Lower leg skin (tissue), 3 donors: ENCODE measurements at regions not wholly inside any gene's neighbourhood (a gene's known extent, or its start where the extent isn't known, plus 50 kb on each side); places are given as distances from the start of the nearest gene placed in this dataset.

Experiments
- POLR2A ChIP-seq, 2 donors: fragments of 450-650 bp; IDR thresholded peaks; one replicate each; pipeline ENCODE4 v1.6.1; 2016 to 2017; ENCODE audit warnings: antibody characterized with exemption in 2 of 2, mild to moderate bottlenecking in 1 of 2, moderate library complexity in 1 of 2
- TF ChIP-seq, protein P1 (sequence below), 3 donors: fragments of 450-650 bp; IDR thresholded peaks; one replicate each; pipeline ENCODE4 v1.5.1; 2016; ENCODE audit warnings: antibody characterized with exemption in 3 of 3, mild to moderate bottlenecking in 3 of 3, moderate library complexity in 2 of 3

DNA sequence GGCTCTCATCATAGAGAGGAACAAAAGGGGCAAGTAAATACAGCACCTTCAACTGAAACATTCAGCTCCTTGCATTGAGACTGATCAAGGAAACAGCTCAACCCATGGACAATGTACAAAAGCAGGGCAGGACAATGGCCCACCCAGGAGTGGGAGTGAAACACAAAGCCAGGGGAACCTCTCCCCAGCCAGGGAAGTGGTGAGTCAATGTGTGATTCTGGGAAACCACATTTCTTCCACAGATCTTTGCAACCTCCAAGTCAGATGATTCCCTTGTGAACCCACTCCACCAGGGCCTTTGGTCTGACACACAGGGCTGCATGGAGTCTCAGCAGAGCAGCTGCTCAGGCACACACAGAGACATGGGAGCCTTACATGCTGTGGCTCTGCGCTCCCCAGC lies 294.5 kb downstream of the NR4A2 start:
- TF ChIP-seq, protein P1, sequence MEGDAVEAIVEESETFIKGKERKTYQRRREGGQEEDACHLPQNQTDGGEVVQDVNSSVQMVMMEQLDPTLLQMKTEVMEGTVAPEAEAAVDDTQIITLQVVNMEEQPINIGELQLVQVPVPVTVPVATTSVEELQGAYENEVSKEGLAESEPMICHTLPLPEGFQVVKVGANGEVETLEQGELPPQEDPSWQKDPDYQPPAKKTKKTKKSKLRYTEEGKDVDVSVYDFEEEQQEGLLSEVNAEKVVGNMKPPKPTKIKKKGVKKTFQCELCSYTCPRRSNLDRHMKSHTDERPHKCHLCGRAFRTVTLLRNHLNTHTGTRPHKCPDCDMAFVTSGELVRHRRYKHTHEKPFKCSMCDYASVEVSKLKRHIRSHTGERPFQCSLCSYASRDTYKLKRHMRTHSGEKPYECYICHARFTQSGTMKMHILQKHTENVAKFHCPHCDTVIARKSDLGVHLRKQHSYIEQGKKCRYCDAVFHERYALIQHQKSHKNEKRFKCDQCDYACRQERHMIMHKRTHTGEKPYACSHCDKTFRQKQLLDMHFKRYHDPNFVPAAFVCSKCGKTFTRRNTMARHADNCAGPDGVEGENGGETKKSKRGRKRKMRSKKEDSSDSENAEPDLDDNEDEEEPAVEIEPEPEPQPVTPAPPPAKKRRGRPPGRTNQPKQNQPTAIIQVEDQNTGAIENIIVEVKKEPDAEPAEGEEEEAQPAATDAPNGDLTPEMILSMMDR (IDR thresholded peaks at IDR 0.05): no peak
- TF ChIP-seq POLR2A (IDR thresholded peaks at IDR 0.05): no peak
